HG02610 (cell line): ENCODE measurements at regions not wholly inside any gene's neighbourhood (a gene's known extent, or its start where the extent isn't known, plus 50 kb on each side); places are given as distances from the start of the nearest gene placed in this dataset.

Experiments used
- ATAC-seq: cut with Tn5 transposase; IDR thresholded peaks from one replicate; pipeline ENCODE4 v1.9.1; 2021; ENCODE audit warnings: mild to moderate bottlenecking, moderate library complexity; ENCODE audit not compliant: unreplicated experiment

GRCh38 chr11:86726770-86727504 is 54.5 kb upstream of the ME3 start:
- no peak for ATAC-seq

DNA sequence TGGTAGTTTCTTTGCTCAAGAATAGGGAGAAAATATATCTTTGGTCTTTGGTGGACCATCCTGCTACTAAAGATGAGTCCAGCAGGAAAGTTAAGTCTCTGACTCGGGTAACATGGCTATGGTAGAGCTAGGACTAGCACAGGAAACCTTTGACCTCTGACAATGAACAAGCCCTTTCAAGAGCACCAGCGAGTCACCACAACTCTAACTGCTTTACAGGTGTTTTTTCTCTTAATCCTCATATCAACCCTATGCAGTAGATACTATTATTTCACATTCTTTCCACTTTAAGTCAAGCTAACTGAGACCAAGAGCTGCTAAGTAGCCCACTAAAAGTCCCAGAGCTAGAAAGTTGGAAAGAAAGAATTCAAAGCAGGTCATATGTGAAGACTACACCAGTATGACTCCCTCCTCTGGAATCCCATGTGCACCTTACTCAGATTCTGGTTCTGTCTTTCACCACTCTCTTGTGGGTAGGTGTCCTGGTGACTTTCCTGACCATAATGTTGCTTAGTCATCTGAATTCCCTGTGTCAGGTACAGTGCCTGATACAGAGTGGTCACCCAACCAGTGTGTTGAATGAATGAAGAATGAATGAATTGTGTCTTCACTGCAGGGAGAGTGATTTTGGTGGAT is 53.8 kb upstream of the ME3 start:
- no peak for ATAC-seq

GRCh38 chr11:86724137-86724536 is 51.7 kb upstream of the ME3 start:
- ATAC-seq, result no peak

- no peak for ATAC-seq
These were observed 50.9 kb upstream of the ME3 start for GRCh38 chr11:86723281-86723680.

GRCh38 chr11:86722748-86723147 is 50.3 kb upstream of the ME3 start:
- no peak for ATAC-seq
